DMS114 treated with DMSO at 0.1 percent for 48 hours (cell line): ENCODE measurements at regions not wholly inside any gene's neighbourhood (a gene's known extent, or its start where the extent isn't known, plus 50 kb on each side); places are given as distances from the start of the nearest gene placed in this dataset.

ENCODE experiments used
- DNase-seq: peaks from one replicate; lab custom pipeline; 2025; ENCODE audit not compliant: unreplicated experiment; lab: John Stamatoyannopoulos, UW

- DNase-seq = no peak
These were observed 85.9 kb downstream of the C16orf95 start for GRCh38 chr16:87231295-87231694.

- DNase-seq = no peak
These were observed 85.3 kb downstream of the C16orf95 start for GRCh38 chr16:87231911-87232310.

GRCh38 chr16:87233928-87234327, 83.3 kb downstream of the C16orf95 start:
- no peak for DNase-seq

GRCh38 chr16:87234601-87235000, 82.6 kb downstream of the C16orf95 start:
- no peak for DNase-seq

GRCh38 chr16:87235810-87236515, 81.2 kb downstream of the C16orf95 start:
- DNase-seq = no peak

GRCh38 chr16:87236516-87237115, 80.6 kb downstream of the C16orf95 start:
- no peak for DNase-seq

- no peak for DNase-seq
These were observed 78.9 kb downstream of the C16orf95 start for GRCh38 chr16:87238361-87238715.

GRCh38 chr16:87239545-87239944, 77.6 kb downstream of the C16orf95 start:
- DNase-seq = no peak

- DNase-seq = no peak
These were observed 76.7 kb downstream of the C16orf95 start for GRCh38 chr16:87240211-87241136.

- DNase-seq = no peak
These were observed 75.9 kb downstream of the C16orf95 start for GRCh38 chr16:87241137-87241771.

- DNase-seq = no peak
These were observed 73.7 kb downstream of the C16orf95 start for GRCh38 chr16:87243478-87243877.

GRCh38 chr16:87244636-87245197, 72.5 kb downstream of the C16orf95 start:
- DNase-seq = no peak

GRCh38 chr16:87245511-87245910, 71.7 kb downstream of the C16orf95 start:
- no peak for DNase-seq

- DNase-seq = no peak
These were observed 70.7 kb downstream of the C16orf95 start for GRCh38 chr16:87246269-87247065.

- no peak for DNase-seq
These were observed 68.5 kb downstream of the C16orf95 start for GRCh38 chr16:87248714-87249113.

- DNase-seq = no peak
These were observed 67.8 kb downstream of the C16orf95 start for GRCh38 chr16:87249425-87249824.

GRCh38 chr16:87250431-87250960, 66.7 kb downstream of the C16orf95 start:
- DNase-seq = no peak

GRCh38 chr16:87252269-87252970, 64.8 kb downstream of the C16orf95 start:
- no peak for DNase-seq
